ENCODE measurements at regions not wholly inside any gene's neighbourhood (a gene's known extent, or its start where the extent isn't known, plus 50 kb on each side); places are given as distances from the start of the nearest gene placed in this dataset.

DNA sequence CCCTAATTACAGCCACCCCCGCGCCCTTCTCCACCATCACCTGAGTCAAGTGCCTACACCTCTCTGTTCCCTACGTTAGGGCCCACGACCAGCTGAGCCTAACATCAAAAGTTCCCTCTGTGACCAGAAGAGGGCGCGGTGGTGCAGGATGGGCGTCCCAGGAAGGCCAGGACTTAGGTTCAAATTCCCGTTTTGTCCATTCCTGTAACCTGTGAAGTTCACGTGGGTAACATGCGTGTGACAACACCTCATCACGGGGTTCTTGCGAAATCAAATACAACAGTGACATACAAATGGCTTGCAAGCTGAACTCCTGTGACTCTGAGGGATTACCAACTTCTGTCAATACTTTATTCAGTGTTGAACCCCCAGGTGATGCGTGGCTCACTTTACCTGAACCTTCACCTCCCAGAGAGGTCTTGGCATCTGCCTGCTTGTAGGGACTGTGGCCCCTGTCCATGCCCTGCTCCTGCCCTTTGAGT lies 207.9 kb downstream of the ARL4C start:
- TF ChIP-seq, protein P1, sequence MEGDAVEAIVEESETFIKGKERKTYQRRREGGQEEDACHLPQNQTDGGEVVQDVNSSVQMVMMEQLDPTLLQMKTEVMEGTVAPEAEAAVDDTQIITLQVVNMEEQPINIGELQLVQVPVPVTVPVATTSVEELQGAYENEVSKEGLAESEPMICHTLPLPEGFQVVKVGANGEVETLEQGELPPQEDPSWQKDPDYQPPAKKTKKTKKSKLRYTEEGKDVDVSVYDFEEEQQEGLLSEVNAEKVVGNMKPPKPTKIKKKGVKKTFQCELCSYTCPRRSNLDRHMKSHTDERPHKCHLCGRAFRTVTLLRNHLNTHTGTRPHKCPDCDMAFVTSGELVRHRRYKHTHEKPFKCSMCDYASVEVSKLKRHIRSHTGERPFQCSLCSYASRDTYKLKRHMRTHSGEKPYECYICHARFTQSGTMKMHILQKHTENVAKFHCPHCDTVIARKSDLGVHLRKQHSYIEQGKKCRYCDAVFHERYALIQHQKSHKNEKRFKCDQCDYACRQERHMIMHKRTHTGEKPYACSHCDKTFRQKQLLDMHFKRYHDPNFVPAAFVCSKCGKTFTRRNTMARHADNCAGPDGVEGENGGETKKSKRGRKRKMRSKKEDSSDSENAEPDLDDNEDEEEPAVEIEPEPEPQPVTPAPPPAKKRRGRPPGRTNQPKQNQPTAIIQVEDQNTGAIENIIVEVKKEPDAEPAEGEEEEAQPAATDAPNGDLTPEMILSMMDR (optimal IDR thresholded peaks at IDR 0.05 in 1 of 3, IDR thresholded peaks at IDR 0.05 in 1 of 3, conservative IDR thresholded peaks at IDR 0.05 in 1 of 3; ENCODE audit: extremely low read depth in 1 of 3, insufficient read depth in 2 of 3, low read length in 3 of 3) = peak; percentile 77 to 83 (median 83)
- no peak for TF ChIP-seq EZH2 (IDR thresholded peaks at IDR 0.05; ENCODE audit: low read length)

All from keratinocyte (primary cell).